ENCODE measurements at regions not wholly inside any gene's neighbourhood (a gene's known extent, or its start where the extent isn't known, plus 50 kb on each side); places are given as distances from the start of the nearest gene placed in this dataset.

GRCh38 chr11:26093206-26093605 lies 238.7 kb upstream of the ANO3 start:
- no peak for DNase-seq (ENCODE audit: low read depth in 2 of 2)

DNA sequence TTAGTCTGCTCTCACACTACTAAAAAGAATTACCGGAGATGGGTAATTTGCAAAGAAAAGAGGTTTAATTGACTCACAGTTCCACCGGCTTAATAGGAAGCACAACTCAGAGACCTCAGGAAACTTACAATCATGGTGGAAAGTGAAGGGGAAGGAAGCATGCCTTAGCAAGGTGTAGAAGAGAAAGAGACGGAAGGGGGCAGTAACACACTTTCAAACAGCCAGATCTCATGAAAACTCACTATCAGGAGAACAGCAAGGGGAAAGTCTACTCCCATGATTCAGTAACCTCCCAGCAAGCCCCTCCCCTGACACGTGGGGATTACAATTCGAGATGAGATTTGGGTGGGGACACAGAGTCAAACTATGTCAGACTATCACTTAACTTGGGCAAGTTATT lies 236.6 kb upstream of the ANO3 start:
- DNase-seq (ENCODE audit: low read depth in 2 of 2) = no peak

- DNase-seq (ENCODE audit: low read depth in 2 of 2) = no peak
These were observed 235.5 kb upstream of the ANO3 start for GRCh38 chr11:26096451-26096850.

GRCh38 chr11:26102325-26102724 lies 229.6 kb upstream of the ANO3 start:
- DNase-seq (ENCODE audit: low read depth in 2 of 2) = no peak

- DNase-seq (ENCODE audit: low read depth in 2 of 2) = no peak
These were observed 226.0 kb upstream of the ANO3 start for GRCh38 chr11:26105762-26106423.

DNA sequence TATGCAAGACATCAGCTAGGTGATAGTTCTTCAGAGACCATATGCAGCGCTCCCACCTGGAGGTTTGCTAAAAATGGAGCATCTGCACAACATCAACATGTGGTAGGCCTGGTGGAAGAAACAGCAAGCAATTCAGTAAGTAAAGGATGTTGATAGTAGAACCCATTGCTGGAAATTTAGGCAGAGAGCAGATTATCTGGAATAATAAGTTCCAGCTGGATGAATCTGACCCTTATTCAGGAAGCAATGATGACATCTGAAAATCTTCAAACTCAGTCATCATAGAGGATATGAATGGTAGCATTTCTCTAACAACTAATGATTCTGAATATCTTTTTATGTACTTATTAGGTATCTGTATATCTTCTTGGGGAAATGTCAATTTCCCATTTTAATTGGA lies 225.2 kb upstream of the ANO3 start:
- DNase-seq (ENCODE audit: low read depth in 2 of 2) = no peak

- DNase-seq (ENCODE audit: low read depth in 2 of 2) = no peak
These were observed 222.1 kb upstream of the ANO3 start for GRCh38 chr11:26109658-26110368.

- DNase-seq (ENCODE audit: low read depth in 2 of 2) = no peak
These were observed 219.7 kb upstream of the ANO3 start for GRCh38 chr11:26112264-26112663.

GRCh38 chr11:26121466-26121865 lies 210.5 kb upstream of the ANO3 start:
- DNase-seq (ENCODE audit: low read depth in 2 of 2) = no peak

- DNase-seq (ENCODE audit: low read depth in 2 of 2) = no peak
These were observed 205.2 kb upstream of the ANO3 start for GRCh38 chr11:26126741-26127140.

DNA sequence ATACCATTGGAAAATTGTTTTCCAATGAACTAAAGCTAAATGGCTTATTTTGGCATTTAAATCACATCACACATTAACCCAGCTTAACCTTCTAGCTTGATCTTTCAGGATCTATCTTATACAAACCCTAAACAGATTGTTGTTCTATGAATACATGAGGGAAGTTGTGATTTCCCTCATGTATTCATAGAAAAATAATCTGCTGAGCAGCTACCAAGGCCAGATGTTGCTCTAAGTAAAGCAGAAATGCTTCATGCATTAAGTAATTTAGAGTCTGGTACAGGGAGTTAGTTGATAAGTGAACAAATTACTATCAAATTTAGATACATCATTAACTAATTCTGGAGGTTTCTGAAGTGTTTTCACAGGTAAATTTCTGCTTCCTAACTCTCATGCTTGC lies 204.6 kb upstream of the ANO3 start:
- no peak for DNase-seq (ENCODE audit: low read depth in 2 of 2)

DNA sequence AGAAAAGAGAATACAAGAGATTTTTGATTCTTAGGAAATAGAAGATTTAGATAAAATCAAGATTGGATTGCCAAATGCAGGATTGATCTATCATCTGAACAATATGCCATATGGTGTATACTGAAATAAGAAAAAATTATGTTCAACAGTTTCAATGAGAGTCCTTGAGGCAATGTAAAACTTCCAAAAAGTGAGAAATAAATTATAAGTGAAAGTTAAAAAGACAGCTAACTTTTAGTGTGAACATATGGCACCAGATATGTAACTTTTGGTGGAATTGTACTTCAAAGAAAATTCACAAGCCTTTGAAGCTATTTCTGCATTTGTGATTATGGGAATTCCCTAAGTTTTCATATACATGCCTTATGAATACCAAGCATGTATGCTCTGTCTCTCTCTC lies 200.5 kb upstream of the ANO3 start:
- DNase-seq (ENCODE audit: low read depth in 2 of 2) = no peak

GRCh38 chr11:26134053-26134452 lies 197.9 kb upstream of the ANO3 start:
- DNase-seq (ENCODE audit: low read depth in 2 of 2) = no peak

DNA sequence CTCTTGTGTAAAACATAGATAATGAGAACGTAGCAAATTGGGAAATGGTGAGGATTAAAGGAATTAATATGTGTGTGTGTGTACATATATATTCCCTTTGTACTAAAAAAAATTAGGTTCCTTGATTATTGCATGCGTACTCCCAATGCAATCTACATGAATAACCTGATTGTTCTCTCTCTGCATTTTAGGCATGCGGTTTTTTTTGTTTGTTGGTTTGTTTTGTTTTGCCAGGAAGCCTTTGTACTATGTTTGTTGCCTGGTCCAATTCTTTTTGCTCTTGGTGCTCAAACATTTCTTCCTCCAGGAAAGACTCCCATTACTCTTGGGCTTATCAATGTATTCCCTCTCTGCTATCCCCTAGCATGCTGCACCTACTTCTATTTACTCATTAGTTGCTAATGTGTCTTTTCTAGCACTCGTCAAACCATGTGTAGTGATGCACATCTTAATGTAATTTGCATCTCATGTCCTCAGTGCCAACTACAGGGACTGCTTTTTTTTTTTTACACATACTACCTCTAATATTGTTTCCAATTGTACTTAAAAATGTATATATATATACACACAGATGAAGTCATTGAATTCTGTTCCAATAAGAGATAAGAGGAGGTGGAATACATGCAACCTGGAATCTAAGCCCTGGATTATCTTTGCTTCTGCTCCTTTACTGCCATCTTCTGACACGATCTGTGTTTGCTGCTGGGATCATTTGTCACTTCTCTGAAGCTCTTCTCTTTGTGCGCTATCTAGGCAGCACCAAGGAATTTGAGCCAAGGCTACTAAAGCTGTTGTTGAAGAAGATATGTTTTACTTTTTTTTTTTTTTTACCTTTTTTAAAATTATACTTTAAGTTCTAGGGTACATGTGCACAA lies 197.2 kb upstream of the ANO3 start:
- no peak for DNase-seq (ENCODE audit: low read depth in 2 of 2)

GRCh38 chr11:26137651-26138050 lies 194.3 kb upstream of the ANO3 start:
- no peak for DNase-seq (ENCODE audit: low read depth in 2 of 2)

- no peak for DNase-seq (ENCODE audit: low read depth in 2 of 2)
These were observed 189.0 kb upstream of the ANO3 start for GRCh38 chr11:26142891-26143290.

DNA sequence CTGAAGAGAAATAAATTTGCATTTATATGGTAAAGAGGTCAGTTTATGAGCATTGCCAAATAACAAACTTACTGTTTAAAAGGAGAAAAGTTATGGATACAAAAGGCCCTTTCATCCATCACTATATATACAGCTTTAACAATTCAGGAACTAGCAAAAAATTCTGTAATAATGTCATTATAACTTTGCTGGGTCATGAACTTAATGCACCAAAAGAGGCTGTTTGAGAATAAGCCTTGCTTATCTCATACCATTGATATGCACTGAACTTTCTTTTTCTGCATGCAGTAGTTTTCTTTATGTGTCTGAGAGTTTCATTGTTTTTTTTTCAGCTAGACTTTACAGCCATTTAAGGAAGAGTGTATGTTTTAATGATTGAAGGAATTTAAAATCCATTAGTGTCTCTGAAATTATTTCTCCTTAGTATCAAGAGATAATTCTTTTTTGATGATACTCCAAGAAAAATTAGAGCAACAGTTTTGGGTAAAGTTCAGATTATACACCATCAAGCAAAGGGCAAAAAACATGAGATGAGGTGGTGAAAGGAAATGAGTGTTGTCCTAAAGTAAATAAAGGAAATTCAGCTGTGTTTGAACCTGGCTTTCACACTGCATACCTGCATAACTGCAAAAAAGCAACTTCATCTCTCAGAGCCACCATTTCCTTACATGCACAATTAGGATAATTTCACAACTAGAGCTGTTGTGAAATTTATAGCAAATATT lies 188.2 kb upstream of the ANO3 start:
- no peak for DNase-seq (ENCODE audit: low read depth in 2 of 2)

GRCh38 chr11:26144291-26144690 lies 187.6 kb upstream of the ANO3 start:
- no peak for DNase-seq (ENCODE audit: low read depth in 2 of 2)

DNA sequence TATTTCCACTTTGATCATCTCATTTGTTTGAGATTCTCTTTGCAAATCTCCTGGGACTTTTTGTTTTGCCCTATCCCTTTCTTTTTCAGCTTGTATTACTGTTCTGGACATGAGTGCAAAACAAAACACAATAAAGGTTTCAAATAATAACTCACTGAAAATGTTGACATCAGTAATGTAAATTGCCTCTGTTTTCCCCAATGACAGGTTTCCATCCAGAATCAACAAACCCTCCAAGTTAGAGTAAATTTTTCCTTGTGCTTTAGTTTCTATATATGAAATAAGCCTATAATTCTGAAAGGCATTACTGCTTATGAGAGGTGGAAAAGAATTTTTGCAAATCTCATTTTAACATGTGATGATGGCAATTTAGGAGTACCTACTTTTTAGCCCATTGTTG lies 187.0 kb upstream of the ANO3 start:
- no peak for DNase-seq (ENCODE audit: low read depth in 2 of 2)

GRCh38 chr11:26149585-26149984 lies 182.3 kb upstream of the ANO3 start:
- no peak for DNase-seq (ENCODE audit: low read depth in 2 of 2)

GRCh38 chr11:26150031-26150430 lies 181.9 kb upstream of the ANO3 start:
- no peak for DNase-seq (ENCODE audit: low read depth in 2 of 2)

- DNase-seq (ENCODE audit: low read depth in 2 of 2) = no peak
These were observed 173.7 kb upstream of the ANO3 start for GRCh38 chr11:26158251-26158650.
